ENCODE measurements at regions not wholly inside any gene's neighbourhood (a gene's known extent, or its start where the extent isn't known, plus 50 kb on each side); places are given as distances from the start of the nearest gene placed in this dataset.

- TF ChIP-seq, protein P1, sequence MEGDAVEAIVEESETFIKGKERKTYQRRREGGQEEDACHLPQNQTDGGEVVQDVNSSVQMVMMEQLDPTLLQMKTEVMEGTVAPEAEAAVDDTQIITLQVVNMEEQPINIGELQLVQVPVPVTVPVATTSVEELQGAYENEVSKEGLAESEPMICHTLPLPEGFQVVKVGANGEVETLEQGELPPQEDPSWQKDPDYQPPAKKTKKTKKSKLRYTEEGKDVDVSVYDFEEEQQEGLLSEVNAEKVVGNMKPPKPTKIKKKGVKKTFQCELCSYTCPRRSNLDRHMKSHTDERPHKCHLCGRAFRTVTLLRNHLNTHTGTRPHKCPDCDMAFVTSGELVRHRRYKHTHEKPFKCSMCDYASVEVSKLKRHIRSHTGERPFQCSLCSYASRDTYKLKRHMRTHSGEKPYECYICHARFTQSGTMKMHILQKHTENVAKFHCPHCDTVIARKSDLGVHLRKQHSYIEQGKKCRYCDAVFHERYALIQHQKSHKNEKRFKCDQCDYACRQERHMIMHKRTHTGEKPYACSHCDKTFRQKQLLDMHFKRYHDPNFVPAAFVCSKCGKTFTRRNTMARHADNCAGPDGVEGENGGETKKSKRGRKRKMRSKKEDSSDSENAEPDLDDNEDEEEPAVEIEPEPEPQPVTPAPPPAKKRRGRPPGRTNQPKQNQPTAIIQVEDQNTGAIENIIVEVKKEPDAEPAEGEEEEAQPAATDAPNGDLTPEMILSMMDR (IDR thresholded peaks at IDR 0.05), result no peak
- TF ChIP-seq POLR2AphosphoS5 (IDR thresholded peaks at IDR 0.05), result no peak
These were observed 167.0 kb upstream of the TBL1XR1 start for GRCh38 chr3:177364236-177364635.
